HFF-Myc (cell line): ENCODE measurements at regions not wholly inside any gene's neighbourhood (a gene's known extent, or its start where the extent isn't known, plus 50 kb on each side); places are given as distances from the start of the nearest gene placed in this dataset.

ENCODE experiments used
- DNase-seq: peaks from one replicate; pipeline ENCODE4 v3.0.0-alpha.2; 2011; ENCODE audit warnings: low read depth; ENCODE audit errors: extremely low read depth
- H3K4me3 ChIP-seq: replicated peaks from 2 replicates; pipeline ENCODE4 v1.5.1; 2011; ENCODE audit warnings: low read depth, mild to moderate bottlenecking, control low read depth, low read length
- CTCF ChIP-seq: IDR thresholded peaks from 2 replicates; pipeline ENCODE4 v1.5.1; 2012; ENCODE audit warnings: mild to moderate bottlenecking, low read depth, low read length, control low read depth; ENCODE audit errors: missing control alignments

- TF ChIP-seq CTCF = no peak
- no peak overlapping the region for H3K4me3 ChIP-seq
- no peak for DNase-seq
Observed at GRCh38 chr7:35356495-35356894, 102.6 kb upstream of the TBX20 start.

DNA sequence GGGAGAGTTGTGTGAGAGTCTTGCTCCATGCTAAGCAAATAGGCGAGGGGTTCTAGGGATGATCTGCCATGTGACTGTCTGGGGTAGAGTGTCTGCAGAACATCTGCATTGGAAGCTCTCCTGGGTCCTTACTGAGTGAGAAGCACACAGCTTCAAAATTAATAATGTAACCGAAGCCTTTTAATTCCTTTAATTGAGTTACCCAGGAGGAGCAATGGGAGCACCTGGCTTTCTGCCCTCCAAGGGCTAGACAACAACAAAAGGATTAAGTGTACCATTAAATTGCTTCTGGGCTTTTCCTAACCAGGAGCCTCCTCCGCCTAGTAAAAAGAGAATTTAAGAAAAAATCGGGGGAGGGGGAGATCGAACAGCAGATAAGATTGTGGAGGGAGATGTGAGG is 102.0 kb upstream of the TBX20 start:
- H3K4me3 ChIP-seq = no peak overlapping the region
- no peak for TF ChIP-seq CTCF
- no peak for DNase-seq

- no peak overlapping the region for H3K4me3 ChIP-seq
- no peak for DNase-seq
Observed at GRCh38 chr7:35355199-35355598, 101.3 kb upstream of the TBX20 start.

GRCh38 chr7:35353481-35353880 is 99.6 kb upstream of the TBX20 start:
- no peak for DNase-seq
- TF ChIP-seq CTCF = no peak
- H3K4me3 ChIP-seq = no peak overlapping the region

More at GRCh38 chr7:35355199-35355598, 101.3 kb upstream of the TBX20 start:
- TF ChIP-seq CTCF = no peak

DNA sequence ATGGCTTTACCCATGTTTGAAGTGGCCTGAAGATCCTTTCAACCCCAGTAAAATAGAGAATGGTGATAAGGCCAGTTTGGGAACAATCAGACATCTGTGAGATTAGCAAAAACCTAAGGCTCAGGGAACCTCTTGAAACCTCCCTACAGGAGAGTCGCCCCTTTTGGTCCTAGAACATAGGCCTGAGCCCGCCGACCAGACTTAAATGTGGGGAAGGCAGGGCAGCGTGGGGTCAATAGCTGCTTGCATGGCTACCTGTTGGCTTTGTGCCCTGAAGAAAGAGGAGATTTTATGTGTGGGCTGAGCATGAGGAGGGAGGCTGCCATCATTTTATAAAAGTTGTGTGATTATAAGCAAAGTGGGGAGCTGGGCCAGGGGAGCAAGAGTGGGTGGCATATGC is 97.6 kb upstream of the TBX20 start:
- TF ChIP-seq CTCF = no peak
- no peak for DNase-seq
- no peak overlapping the region for H3K4me3 ChIP-seq

DNA sequence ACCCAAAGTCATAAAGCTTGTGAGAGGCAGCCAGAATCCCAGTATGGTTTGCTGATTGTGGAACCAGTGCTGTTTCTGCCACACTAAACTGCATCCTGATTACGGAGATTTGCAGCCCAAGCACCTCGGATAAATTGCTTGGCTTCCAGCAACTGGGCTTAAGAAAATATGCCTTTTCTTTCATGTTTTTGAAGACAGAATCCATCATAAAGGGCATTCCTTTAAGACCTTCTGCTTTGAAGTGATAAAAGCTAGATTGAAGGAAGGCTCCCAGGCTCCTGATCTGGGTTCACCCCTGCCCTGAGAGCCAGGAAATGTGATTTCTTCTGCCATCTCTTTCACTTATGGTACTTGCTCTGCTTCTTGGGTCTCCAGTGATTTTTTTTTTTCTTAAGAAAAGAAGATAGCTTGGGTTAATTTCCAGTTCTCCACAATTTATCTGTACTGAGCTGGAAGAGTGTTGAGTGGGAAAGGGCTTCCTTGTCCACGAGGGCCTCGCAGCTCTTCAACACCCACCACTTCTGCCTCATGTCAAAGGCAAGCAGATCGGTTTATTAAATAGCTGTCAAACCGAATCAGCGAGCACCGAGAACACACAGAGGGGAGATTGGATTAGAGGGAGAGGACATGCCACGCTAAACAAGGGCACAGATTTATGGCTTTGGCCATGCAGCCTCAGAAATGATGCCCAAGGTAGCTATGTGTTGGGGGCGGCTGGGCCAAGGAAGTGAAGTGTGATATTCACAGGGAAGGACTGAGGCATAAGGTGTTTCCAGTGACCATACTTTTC is 94.9 kb upstream of the TBX20 start:
- no peak for TF ChIP-seq CTCF

DNA sequence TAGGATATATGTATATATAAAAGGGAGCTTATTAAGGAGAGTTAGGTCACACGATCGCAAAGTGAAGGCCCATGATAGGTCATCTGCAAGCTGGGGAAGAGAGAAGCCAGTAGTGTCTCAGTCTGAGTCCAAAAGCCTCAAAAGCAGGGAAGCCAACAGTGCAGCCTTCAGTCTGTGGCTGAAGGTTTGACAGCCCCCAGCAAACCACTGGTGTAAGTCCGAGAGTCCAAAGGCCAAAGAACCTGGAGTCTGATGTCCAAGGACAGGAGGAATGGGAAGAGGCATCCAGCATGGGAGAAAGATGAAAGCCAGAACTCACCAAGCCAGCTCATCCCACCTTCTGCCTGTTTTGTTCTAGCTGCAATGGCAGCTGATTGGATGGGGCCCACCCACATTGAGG is 88.9 kb upstream of the TBX20 start:
- no peak overlapping the region for H3K4me3 ChIP-seq
- DNase-seq = no peak
- no peak for TF ChIP-seq CTCF

More for the DNA sequence above, 94.9 kb upstream of the TBX20 start:
- H3K4me3 ChIP-seq = no peak overlapping the region
- DNase-seq = no peak
